H9 (cell line): ENCODE measurements at regions not wholly inside any gene's neighbourhood (a gene's known extent, or its start where the extent isn't known, plus 50 kb on each side); places are given as distances from the start of the nearest gene placed in this dataset.

Experiments
- DNase-seq: peaks from one replicate; pipeline ENCODE4 v3.0.0-alpha.2; 2017
- H2AFZ ChIP-seq: one replicate; pipeline ENCODE4 v1.6.1; 2013; ENCODE audit warnings: mild to moderate bottlenecking, low read length, control low read depth, moderate library complexity
- H2AK5ac ChIP-seq: 2 replicates; pipeline ENCODE4 v1.6.1; 2013; ENCODE audit warnings: low read length, control low read depth, mixed read lengths; ENCODE audit not compliant: insufficient read length
- H2BK120ac ChIP-seq: one replicate; pipeline ENCODE4 v1.6.1; 2013; ENCODE audit warnings: low read depth, mild to moderate bottlenecking, low read length, control low read depth, inconsistent platforms; ENCODE audit not compliant: poor library complexity, severe bottlenecking
- H2BK12ac ChIP-seq: 2 replicates; pipeline ENCODE4 v1.6.1; 2013; ENCODE audit warnings: low read length, control low read depth, mixed read lengths, low read depth; ENCODE audit not compliant: insufficient read length
- H2BK15ac ChIP-seq: 2 replicates; pipeline ENCODE4 v1.6.1; 2013; ENCODE audit warnings: low read depth, low read length, control low read depth
- H2BK20ac ChIP-seq: one replicate; pipeline ENCODE4 v1.6.1; 2013; ENCODE audit warnings: low read depth, mild to moderate bottlenecking, low read length, control low read depth, inconsistent platforms; ENCODE audit not compliant: poor library complexity, severe bottlenecking
- H2BK5ac ChIP-seq: 2 replicates; pipeline ENCODE4 v1.6.1; 2013; ENCODE audit warnings: low read length, control low read depth, mixed read lengths; ENCODE audit not compliant: insufficient read length
- H3K14ac ChIP-seq: 2 replicates; pipeline ENCODE4 v1.6.1; 2013; ENCODE audit warnings: low read length, control low read depth; ENCODE audit not compliant: insufficient read depth
- H3K18ac ChIP-seq: 2 replicates; pipeline ENCODE4 v1.6.1; 2013; ENCODE audit warnings: low read depth, mild to moderate bottlenecking, mixed read lengths, low read length, control low read depth; ENCODE audit not compliant: insufficient read length
- H3K23ac ChIP-seq: 2 replicates; pipeline ENCODE4 v1.6.1; 2013; ENCODE audit warnings: low read length, control low read depth, mixed read lengths, low read depth; ENCODE audit not compliant: insufficient read length
- H3K23me2 ChIP-seq: 2 replicates; pipeline ENCODE4 v1.6.1; 2013; ENCODE audit warnings: low read depth, mild to moderate bottlenecking, mixed read lengths, low read length, control low read depth; ENCODE audit not compliant: insufficient read length, poor library complexity, severe bottlenecking
- H3K27ac ChIP-seq: 2 replicates; pipeline ENCODE4 v1.5.1; 2013; ENCODE audit warnings: low read length, control low read depth, mixed read lengths, low read depth; ENCODE audit not compliant: insufficient read length
- H3K27me3 ChIP-seq: 2 replicates; pipeline ENCODE4 v1.6.1; 2013; ENCODE audit warnings: low read length, control low read depth, inconsistent platforms; ENCODE audit not compliant: insufficient read depth
- H3K4ac ChIP-seq: 2 replicates; pipeline ENCODE4 v1.6.1; 2013; ENCODE audit warnings: low read depth, mild to moderate bottlenecking, control low read depth, inconsistent platforms, low read length, moderate library complexity
- H3K4me1 ChIP-seq: 2 replicates; pipeline ENCODE4 v1.6.1; 2013; ENCODE audit warnings: low read length, control low read depth, inconsistent platforms; ENCODE audit not compliant: insufficient read depth
- H3K4me2 ChIP-seq: 2 replicates; pipeline ENCODE4 v1.6.1; 2013; ENCODE audit warnings: low read length, control low read depth, mixed read lengths; ENCODE audit not compliant: insufficient read length, insufficient read depth
- H3K56ac ChIP-seq: 2 replicates; pipeline ENCODE4 v1.6.1; 2013; ENCODE audit warnings: low read depth, mild to moderate bottlenecking, mixed read lengths, low read length, control low read depth; ENCODE audit not compliant: insufficient read length
- H3K79me1 ChIP-seq: 2 replicates; pipeline ENCODE4 v1.6.1; 2013; ENCODE audit warnings: low read depth, mild to moderate bottlenecking, moderate library complexity, low read length, control low read depth, inconsistent platforms; ENCODE audit not compliant: insufficient read depth, poor library complexity, severe bottlenecking
- H3K79me2 ChIP-seq: 2 replicates; pipeline ENCODE4 v1.6.1; 2013; ENCODE audit warnings: low read length, control low read depth, inconsistent platforms; ENCODE audit not compliant: insufficient read depth
- H3K9ac ChIP-seq: 2 replicates; pipeline ENCODE4 v1.6.1; 2013; ENCODE audit warnings: low read length, control low read depth, mixed read lengths; ENCODE audit not compliant: insufficient read length; ENCODE audit errors: extremely low read depth
- H3K9me3 ChIP-seq: one replicate; pipeline ENCODE4 v1.6.1; 2013; ENCODE audit warnings: low read depth, low read length, inconsistent platforms; ENCODE audit not compliant: control insufficient read depth
- H3T11ph ChIP-seq: one replicate; pipeline ENCODE4 v1.6.1; 2013; ENCODE audit warnings: mild to moderate bottlenecking, low read length, control low read depth, inconsistent platforms
- H4K20me1 ChIP-seq: one replicate; pipeline ENCODE4 v1.6.1; 2013; ENCODE audit not compliant: control insufficient read depth, insufficient read length, insufficient read depth
- H4K5ac ChIP-seq: 2 replicates; pipeline ENCODE4 v1.6.1; 2013; ENCODE audit warnings: low read depth, mild to moderate bottlenecking, mixed read lengths, low read length, control low read depth; ENCODE audit not compliant: insufficient read length
- H4K8ac ChIP-seq: replicated peaks from 2 replicates; pipeline ENCODE4 v1.6.1; 2013; ENCODE audit warnings: low read length, control low read depth, mixed read lengths, low read depth; ENCODE audit not compliant: insufficient read length
- H4K91ac ChIP-seq: 2 replicates; pipeline ENCODE4 v1.6.1; 2013; ENCODE audit warnings: low read depth, mild to moderate bottlenecking, moderate library complexity, mixed read lengths, low read length, control low read depth; ENCODE audit not compliant: insufficient read length
- H3K27ac Mint-ChIP-seq, 3 experiments: 2 replicates in 2 of 3; 3 replicates in 1 of 3; pipeline ENCODE4 v1.8.0; 2020 to 2021; ENCODE audit warnings: mixed read lengths in 3 of 3, mild to moderate bottlenecking in 1 of 3, moderate library complexity in 1 of 3
- H3K27me3 Mint-ChIP-seq: 2 replicates; pipeline ENCODE4 v1.8.0; 2021; ENCODE audit warnings: low read depth, mild to moderate bottlenecking, moderate library complexity, mixed read lengths
- H3K36me3 Mint-ChIP-seq, 3 experiments: 2 replicates in 2 of 3; 3 replicates in 1 of 3; pipeline ENCODE4 v1.8.0; 2020 to 2021; ENCODE audit warnings: low read depth in 3 of 3, mixed read lengths in 3 of 3; ENCODE audit not compliant: insufficient read depth in 1 of 3
- H3K4me1 Mint-ChIP-seq, 2 experiments: 2 replicates each; pipeline ENCODE4 v1.8.0; 2020; ENCODE audit warnings: mixed read lengths in 2 of 2
- H3K4me3 Mint-ChIP-seq, 2 experiments: 2 replicates in 1 of 2; 3 replicates in 1 of 2; pipeline ENCODE4 v1.8.0; 2020 to 2021; ENCODE audit warnings: mild to moderate bottlenecking in 2 of 2, mixed read lengths in 2 of 2, moderate library complexity in 1 of 2
- H3K9me3 Mint-ChIP-seq, 2 experiments: 2 replicates in 1 of 2; 3 replicates in 1 of 2; pipeline ENCODE4 v1.8.0; 2020; ENCODE audit warnings: mild to moderate bottlenecking in 2 of 2, mixed read lengths in 2 of 2, moderate library complexity in 1 of 2
- CTCF ChIP-seq: fragments of 200-600 bp; sonication (generic); conservative IDR thresholded peaks from 3 replicates; pipeline ENCODE4 v1.8.0; 2021; ENCODE audit warnings: antibody characterized with exemption, mild to moderate bottlenecking
- WGBS: extraction: QIAGEN DNeasy Blood & Tissue Kit; methylation state at CpG from one replicate; pipeline ENCODE4 v1.1.7; 2013; ENCODE audit warnings: missing lambda C conversion rate, low lambda C conversion rate, mixed read lengths; ENCODE audit not compliant: insufficient read length; ENCODE audit errors: extremely low coverage; 5-methylcytosine and 5-hydroxymethylcytosine counted together

- Histone ChIP-seq H4K20me1 (no peaks in the 10 kb centered on the region), H3T11ph (no peak overlapping the region), H3K4me1 (no peaks in the 10 kb centered on the region), H3K23ac (no peak overlapping the region), H4K5ac (no peak overlapping the region), H3K14ac (no peak overlapping the region), H3K79me1 (no peaks in the 10 kb centered on the region), H3K27ac (no peak overlapping the region), H2AK5ac (no peak overlapping the region), H3K9me3 (no peaks in the 10 kb centered on the region), H3K23me2 (no peaks in the 10 kb centered on the region), H2BK20ac (no peak overlapping the region), H3K18ac (no peak overlapping the region), H3K27me3 (no peaks in the 10 kb centered on the region), H2AFZ (no peak overlapping the region), H3K9ac (no peak overlapping the region), H3K56ac (no peak overlapping the region), H2BK12ac (no peak overlapping the region), H2BK5ac (no peak overlapping the region), H4K8ac (no peak overlapping the region), H3K79me2 (no peaks in the 10 kb centered on the region), H2BK120ac (no peak overlapping the region), H4K91ac (no peak overlapping the region), H3K4me2 (no peak overlapping the region), H2BK15ac (no peak overlapping the region), H3K4ac (no peak overlapping the region)
- no peak overlapping the region for H3K27ac Mint-ChIP-seq
- whole genome bisulfite sequencing, result no CpG with 5 or more reads among the region's 1 CpG
- peaks cover 2% of the 10 kb centered on the region in 2 experiments; a peak in 2 of 5 replicates for H3K9me3 Mint-ChIP-seq
- no peak overlapping the region for H3K4me3 Mint-ChIP-seq
- DNase-seq, result no peak
- H3K4me1 Mint-ChIP-seq, result peaks cover 17 to 19% of the 10 kb centered on the region in 2 experiments
- H3K36me3 Mint-ChIP-seq, result no peaks in the 10 kb centered on the region; a peak in 1 of 7 replicates
- TF ChIP-seq CTCF, result no peak
- H3K27me3 Mint-ChIP-seq, result peaks cover 3% of the 10 kb centered on the region; the same call in 1 of the 2 replicates
Measured at GRCh38 chr1:213715182-213715581, 272.6 kb upstream of the PROX1 start.
